ENCODE measurements at regions not wholly inside any gene's neighbourhood (a gene's known extent, or its start where the extent isn't known, plus 50 kb on each side); places are given as distances from the start of the nearest gene placed in this dataset.

- no peaks in the 10 kb centered on the region for H3K4me1 ChIP-seq
- no peak overlapping the region for H3K27ac ChIP-seq
- DNase-seq: no peak
- H3K4me3 ChIP-seq: no peak overlapping the region
- no peaks in the 10 kb centered on the region for H3K9me3 ChIP-seq
- TF ChIP-seq CTCF (IDR thresholded peaks at IDR 0.05): no peak
- TF ChIP-seq POLR2A (IDR thresholded peaks at IDR 0.05): no peak
- H3K27me3 ChIP-seq: no peaks in the 10 kb centered on the region
- H3K36me3 ChIP-seq: no peaks in the 10 kb centered on the region
These were observed 1192.3 kb upstream of the GJE1 start for GRCh38 chr6:140940251-140940925.

- H3K4me3 ChIP-seq: no peak overlapping the region
- no peaks in the 10 kb centered on the region for H3K36me3 ChIP-seq
- H3K9me3 ChIP-seq: no peaks in the 10 kb centered on the region
- TF ChIP-seq POLR2A (IDR thresholded peaks at IDR 0.05): no peak
- TF ChIP-seq CTCF (IDR thresholded peaks at IDR 0.05): no peak
- no peaks in the 10 kb centered on the region for H3K27me3 ChIP-seq
- no peak for DNase-seq
- no peaks in the 10 kb centered on the region for H3K4me1 ChIP-seq
- H3K27ac ChIP-seq: no peak overlapping the region
These were observed 1199.8 kb upstream of the GJE1 start for GRCh38 chr6:140932909-140933308.

GRCh38 chr6:140931581-140931980 is 1201.1 kb upstream of the GJE1 start:
- H3K27ac ChIP-seq: no peak overlapping the region
- TF ChIP-seq CTCF (IDR thresholded peaks at IDR 0.05) (no peak), POLR2A (IDR thresholded peaks at IDR 0.05) (no peak)

GRCh38 chr6:140929121-140929520 is 1203.6 kb upstream of the GJE1 start:
- no peak for DNase-seq
- no peak for TF ChIP-seq POLR2A (IDR thresholded peaks at IDR 0.05)
- Histone ChIP-seq H3K27me3 (no peaks in the 10 kb centered on the region), H3K4me3 (no peak overlapping the region), H3K36me3 (no peaks in the 10 kb centered on the region), H3K9me3 (no peaks in the 10 kb centered on the region), H3K27ac (no peak overlapping the region), H3K4me1 (no peaks in the 10 kb centered on the region)

More at GRCh38 chr6:140931581-140931980, 1201.1 kb upstream of the GJE1 start:
- Histone ChIP-seq H3K9me3 (no peaks in the 10 kb centered on the region), H3K4me1 (no peaks in the 10 kb centered on the region), H3K36me3 (no peaks in the 10 kb centered on the region), H3K4me3 (no peak overlapping the region), H3K27me3 (no peaks in the 10 kb centered on the region)
- no peak for DNase-seq

- Histone ChIP-seq H3K27me3 (no peaks in the 10 kb centered on the region), H3K4me1 (no peaks in the 10 kb centered on the region), H3K27ac (no peak overlapping the region), H3K9me3 (no peaks in the 10 kb centered on the region), H3K36me3 (no peaks in the 10 kb centered on the region), H3K4me3 (no peak overlapping the region)
- no peak for DNase-seq
- TF ChIP-seq CTCF (IDR thresholded peaks at IDR 0.05) (no peak), POLR2A (IDR thresholded peaks at IDR 0.05) (no peak)
These were observed 1209.7 kb upstream of the GJE1 start for GRCh38 chr6:140923048-140923447.

- Histone ChIP-seq H3K27ac (no peak overlapping the region), H3K9me3 (no peaks in the 10 kb centered on the region), H3K27me3 (no peaks in the 10 kb centered on the region), H3K36me3 (no peaks in the 10 kb centered on the region), H3K4me1 (no peaks in the 10 kb centered on the region), H3K4me3 (no peak overlapping the region)
- no peak for DNase-seq
- TF ChIP-seq CTCF (IDR thresholded peaks at IDR 0.05): peak in 5 of 6 experiments; percentile 19 to 91 (median 82)
- no peak for TF ChIP-seq POLR2A (IDR thresholded peaks at IDR 0.05)
These were observed 1211.1 kb upstream of the GJE1 start for GRCh38 chr6:140921366-140922226.

Data from Peyer's patch (tissue), 4 donors.